Spleen (tissue), 11 donors: ENCODE measurements at regions not wholly inside any gene's neighbourhood (a gene's known extent, or its start where the extent isn't known, plus 50 kb on each side); places are given as distances from the start of the nearest gene placed in this dataset.

Experiments
- DNase-seq: peaks from one replicate; pipeline ENCODE4 v3.0.0-alpha.2; 2020
- H3K27ac ChIP-seq, 8 donors: fragments of 200-600 bp; sonication (generic) in 7 of 8; 1 replicate in 4 of 8; 2 replicates in 4 of 8; pipeline versions ENCODE4 v1.5.0 to v1.8.0; 2016 to 2021; ENCODE audit warnings: inconsistent platforms in 4 of 8, mild to moderate bottlenecking in 4 of 8, moderate library complexity in 1 of 8
- H3K27me3 ChIP-seq, 7 donors: fragments of 200-600 bp; sonication (generic) in 6 of 7; replicated peaks in 1 of 7; 1 replicate in 4 of 7; 2 replicates in 3 of 7; pipeline versions ENCODE4 v1.5.0 to v1.8.0; 2016 to 2021; ENCODE audit warnings: inconsistent platforms in 3 of 7, mild to moderate bottlenecking in 1 of 7
- H3K36me3 ChIP-seq, 6 donors: fragments of 200-600 bp; sonication (generic) in 5 of 6; 1 replicate in 4 of 6; 2 replicates in 2 of 6; pipeline versions ENCODE4 v1.5.0 to v1.8.0; 2016 to 2021; ENCODE audit warnings: inconsistent platforms in 2 of 6
- H3K4me1 ChIP-seq, 6 donors: fragments of 200-600 bp; sonication (generic) in 5 of 6; 1 replicate in 3 of 6; 2 replicates in 3 of 6; pipeline versions ENCODE4 v1.5.0 to v1.8.0; 2016 to 2021; ENCODE audit warnings: inconsistent platforms in 3 of 6
- H3K4me3 ChIP-seq, 8 donors: fragments of 200-600 bp; sonication (generic) in 7 of 8; 1 replicate in 4 of 8; 2 replicates in 4 of 8; pipeline versions ENCODE4 v1.5.0 to v1.8.0; 2016 to 2021; ENCODE audit warnings: inconsistent platforms in 4 of 8, mild to moderate bottlenecking in 4 of 8, moderate library complexity in 2 of 8
- H3K9me3 ChIP-seq, 8 donors: fragments of 200-600 bp; sonication (generic) in 7 of 8; 1 replicate in 4 of 8; 2 replicates in 4 of 8; pipeline versions ENCODE4 v1.5.0 to v1.8.0; 2016 to 2021; ENCODE audit warnings: inconsistent platforms in 4 of 8
- POLR2A ChIP-seq, 3 donors: fragments of 450-650 bp; IDR thresholded peaks; one replicate each; pipeline ENCODE4 v1.5.1; 2017; ENCODE audit warnings: antibody characterized with exemption in 3 of 3, mild to moderate bottlenecking in 1 of 3
- POLR2AphosphoS5 ChIP-seq, 3 donors: sonication (generic); formaldehyde crosslinking; IDR thresholded peaks; one replicate each; pipeline ENCODE4 v1.5.1; 2017; ENCODE audit warnings: antibody characterized with exemption in 3 of 3
- whole genome bisulfite sequencing, 5 donors: extraction: QIAGEN DNeasy Blood & Tissue Kit in 3 of 5; methylation state at CpG; one replicate each; pipeline versions ENCODE4 v1.1.5 to v1.1.7; 2013 to 2018; 5-methylcytosine and 5-hydroxymethylcytosine counted together
- intact Hi-C: fragments of 100-400 bp; cut with DNase I; formaldehyde crosslinking; loops from one replicate; pipeline ENCODE4 v1.15.0; 2023; ENCODE audit warnings: low total_unique reads
- TF ChIP-seq, protein P1 (sequence below), 11 experiments: fragments of 200-600 bp in 7 of 11; fragments of 450-650 bp in 4 of 11; sonication (generic) in 4 of 11; IDR thresholded peaks in 8 of 11; conservative IDR thresholded peaks in 3 of 11; 1 replicate in 7 of 11; 2 replicates in 4 of 11; pipeline versions ENCODE4 v1.4.0 to v1.8.0; 2016 to 2021; ENCODE audit warnings: antibody characterized with exemption in 11 of 11, inconsistent platforms in 4 of 11, mild to moderate bottlenecking in 1 of 11
- donor health status: healthy with polysubstance abuse.
- donor health status: DM: no; HTN: no; CAD: no; lungs with moderate emphysema.
- donor health status: DM: no; HTN: no; CAD: no.
- donor health status: Bipolar disorder and iron deficiency.
- donor health status: healthy.
- donor health status: DM: no; HTN: no; CAD: no.
- donor health status: DM: yes; HTN: yes; CAD: no.

DNA sequence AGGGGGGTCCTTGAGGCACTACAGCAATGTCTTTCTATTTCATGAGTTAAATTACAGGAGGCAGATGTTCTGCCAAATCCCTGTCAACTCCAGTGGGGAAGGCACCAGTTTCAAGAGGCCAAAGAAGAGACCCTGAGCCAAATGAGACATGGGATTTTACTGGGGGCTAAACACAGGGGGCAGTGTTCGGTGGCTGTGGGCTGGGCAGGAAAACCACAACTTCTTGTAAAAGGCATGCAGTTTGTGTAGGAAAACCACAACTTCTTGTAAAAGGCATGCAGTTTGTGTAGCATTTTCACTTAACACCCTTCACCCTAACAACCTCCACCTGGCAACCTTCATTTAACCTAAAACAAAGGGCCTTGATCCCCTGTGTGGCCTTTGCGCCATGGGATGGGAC, 61.0 kb downstream of the POLR2M start:
- H3K4me1 ChIP-seq, result no peaks in the 10 kb centered on the region

DNA sequence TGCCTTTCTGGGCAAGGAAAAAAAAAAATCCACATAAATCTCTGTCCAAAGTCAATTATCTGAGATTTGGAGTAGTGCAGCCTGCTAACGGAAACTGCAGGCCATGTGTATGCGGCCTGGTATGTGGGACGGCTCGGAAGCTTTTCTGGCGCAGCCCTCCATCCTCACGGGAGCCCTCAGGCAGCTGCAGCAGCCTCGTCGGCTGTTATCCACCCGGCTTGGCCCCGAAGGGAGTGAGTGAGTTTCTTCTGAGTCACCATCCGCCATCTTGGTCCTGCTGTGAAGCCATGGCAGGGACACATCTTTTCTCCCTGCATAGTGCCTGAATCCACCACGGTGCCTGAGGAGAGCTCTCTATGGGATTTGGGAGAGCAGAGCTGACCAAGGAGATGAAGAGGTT, 62.8 kb downstream of the POLR2M start:
- no peak overlapping the region for H3K27ac ChIP-seq
- intact Hi-C loops, result no loop called here
- DNase-seq, result no peak
- TF ChIP-seq, protein P1, sequence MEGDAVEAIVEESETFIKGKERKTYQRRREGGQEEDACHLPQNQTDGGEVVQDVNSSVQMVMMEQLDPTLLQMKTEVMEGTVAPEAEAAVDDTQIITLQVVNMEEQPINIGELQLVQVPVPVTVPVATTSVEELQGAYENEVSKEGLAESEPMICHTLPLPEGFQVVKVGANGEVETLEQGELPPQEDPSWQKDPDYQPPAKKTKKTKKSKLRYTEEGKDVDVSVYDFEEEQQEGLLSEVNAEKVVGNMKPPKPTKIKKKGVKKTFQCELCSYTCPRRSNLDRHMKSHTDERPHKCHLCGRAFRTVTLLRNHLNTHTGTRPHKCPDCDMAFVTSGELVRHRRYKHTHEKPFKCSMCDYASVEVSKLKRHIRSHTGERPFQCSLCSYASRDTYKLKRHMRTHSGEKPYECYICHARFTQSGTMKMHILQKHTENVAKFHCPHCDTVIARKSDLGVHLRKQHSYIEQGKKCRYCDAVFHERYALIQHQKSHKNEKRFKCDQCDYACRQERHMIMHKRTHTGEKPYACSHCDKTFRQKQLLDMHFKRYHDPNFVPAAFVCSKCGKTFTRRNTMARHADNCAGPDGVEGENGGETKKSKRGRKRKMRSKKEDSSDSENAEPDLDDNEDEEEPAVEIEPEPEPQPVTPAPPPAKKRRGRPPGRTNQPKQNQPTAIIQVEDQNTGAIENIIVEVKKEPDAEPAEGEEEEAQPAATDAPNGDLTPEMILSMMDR (IDR thresholded peaks at IDR 0.05 in 8 of 11, conservative IDR thresholded peaks at IDR 0.05 in 3 of 11), result no peak
- TF ChIP-seq POLR2AphosphoS5 (IDR thresholded peaks at IDR 0.05), result no peak
- no peak for TF ChIP-seq POLR2A (IDR thresholded peaks at IDR 0.05)
- H3K36me3 ChIP-seq, result no peaks in the 10 kb centered on the region
- no peaks in the 10 kb centered on the region for H3K27me3 ChIP-seq
- H3K9me3 ChIP-seq, result no peaks in the 10 kb centered on the region
- 83 to 99% (median 92%) methylated on average over 10 to 12 of the region's 12 CpGs for WGBS, 5 donors
- no peak overlapping the region for H3K4me3 ChIP-seq
- no peaks in the 10 kb centered on the region for H3K4me1 ChIP-seq

More for the DNA sequence above, 61.0 kb downstream of the POLR2M start:
- Histone ChIP-seq H3K27ac (no peak overlapping the region), H3K36me3 (no peaks in the 10 kb centered on the region), H3K4me3 (no peak overlapping the region), H3K27me3 (no peaks in the 10 kb centered on the region), H3K9me3 (no peaks in the 10 kb centered on the region)
- intact Hi-C loops, result no loop called here
- no peak for DNase-seq
- TF ChIP-seq POLR2AphosphoS5 (IDR thresholded peaks at IDR 0.05) (no peak), POLR2A (IDR thresholded peaks at IDR 0.05) (no peak)
- TF ChIP-seq, protein P1 (IDR thresholded peaks at IDR 0.05 in 8 of 11, conservative IDR thresholded peaks at IDR 0.05 in 3 of 11), result no peak
- WGBS, 5 donors, result 50 to 70% (median 59%) methylated on average over 2 of the region's 2 CpGs

DNA sequence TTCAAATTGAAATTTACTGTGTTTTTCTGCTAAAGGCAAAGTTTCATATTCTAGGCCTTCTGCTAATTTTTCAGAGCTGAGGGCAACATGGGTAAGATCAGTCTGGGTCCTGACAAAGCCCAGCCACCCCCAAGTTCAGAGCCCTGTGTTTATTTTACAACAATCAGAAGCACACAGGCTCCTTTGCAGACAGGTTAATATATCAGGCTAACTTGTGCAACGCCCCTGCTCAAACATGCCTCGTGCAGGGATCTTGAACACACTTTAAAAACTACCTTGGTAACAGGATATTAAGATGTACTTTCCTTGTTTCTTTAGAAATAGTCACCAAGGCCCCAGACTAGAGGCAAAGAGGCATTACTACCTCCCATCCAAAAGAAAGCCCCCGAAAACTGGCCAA, 64.0 kb downstream of the POLR2M start:
- WGBS, 5 donors, result 69 to 91% (median 85%) methylated on average over 3 of the region's 3 CpGs

DNA sequence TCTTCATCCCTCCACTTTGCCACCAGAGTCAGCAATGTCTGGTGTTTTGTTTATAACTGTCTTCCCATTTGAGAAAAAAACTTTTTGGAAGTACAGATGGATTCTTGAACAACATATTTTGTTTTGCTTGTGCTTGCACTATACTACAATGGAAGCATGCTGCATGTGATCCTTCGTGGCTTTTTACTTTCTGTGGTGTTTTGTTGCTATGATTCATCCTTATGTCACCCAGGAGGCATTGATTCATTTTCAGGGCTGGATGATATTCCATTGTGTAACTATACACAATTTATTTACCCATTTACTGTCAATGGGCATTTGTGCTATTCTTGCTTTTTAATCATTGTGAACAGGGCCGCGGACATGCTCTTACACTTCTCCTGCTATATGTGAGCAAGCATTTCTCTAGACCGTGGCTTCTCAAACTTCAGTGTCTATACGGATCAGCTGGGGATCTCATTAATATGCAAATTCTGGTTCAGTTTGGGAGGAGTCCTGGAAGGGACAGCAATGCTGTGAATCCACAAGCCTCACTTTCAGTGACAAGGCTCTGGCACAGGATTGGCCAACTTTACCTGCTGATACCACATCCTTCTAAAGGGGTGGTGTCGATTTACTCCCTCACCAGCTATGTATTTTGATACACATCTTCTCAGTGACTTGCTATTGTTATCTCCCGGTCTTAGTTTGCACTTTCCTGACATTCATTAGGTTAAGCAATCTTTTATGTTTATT, 65.9 kb downstream of the POLR2M start:
- Histone ChIP-seq H3K36me3 (no peaks in the 10 kb centered on the region), H3K27me3 (no peaks in the 10 kb centered on the region), H3K9me3 (no peaks in the 10 kb centered on the region), H3K4me3 (no peak overlapping the region), H3K4me1 (no peaks in the 10 kb centered on the region), H3K27ac (no peak overlapping the region)
- intact Hi-C loops, result no loop called here
- TF ChIP-seq, protein P1 (IDR thresholded peaks at IDR 0.05 in 8 of 11, conservative IDR thresholded peaks at IDR 0.05 in 3 of 11), result no peak
- TF ChIP-seq POLR2A (IDR thresholded peaks at IDR 0.05) (no peak), POLR2AphosphoS5 (IDR thresholded peaks at IDR 0.05) (no peak)
- no peak for DNase-seq
- 80 to 89% (median 85%) methylated on average over 7 of the region's 7 CpGs for WGBS, 5 donors

More for the DNA sequence above, 64.0 kb downstream of the POLR2M start:
- Histone ChIP-seq H3K4me3 (no peak overlapping the region), H3K4me1 (no peaks in the 10 kb centered on the region), H3K9me3 (no peaks in the 10 kb centered on the region), H3K27me3 (no peaks in the 10 kb centered on the region), H3K27ac (no peak overlapping the region), H3K36me3 (no peaks in the 10 kb centered on the region)
- no peak for DNase-seq
- TF ChIP-seq POLR2A (IDR thresholded peaks at IDR 0.05), result no peak
- TF ChIP-seq, protein P1 (IDR thresholded peaks at IDR 0.05 in 8 of 11, conservative IDR thresholded peaks at IDR 0.05 in 3 of 11), result no peak
- TF ChIP-seq POLR2AphosphoS5 (IDR thresholded peaks at IDR 0.05), result no peak
- intact Hi-C loops, result no loop called here
